GM12865 (cell line): ENCODE measurements at regions not wholly inside any gene's neighbourhood (a gene's known extent, or its start where the extent isn't known, plus 50 kb on each side); places are given as distances from the start of the nearest gene placed in this dataset.

Experiments
- DNase-seq: peaks from one replicate; pipeline ENCODE4 v3.0.0; 2010; ENCODE audit warnings: low read depth
- H3K4me3 ChIP-seq: 2 replicates; pipeline ENCODE4 v1.5.1; 2011; ENCODE audit warnings: mild to moderate bottlenecking, low read depth, low read length, control low read depth
- CTCF ChIP-seq: IDR thresholded peaks from 2 replicates; pipeline ENCODE4 v1.5.1; 2011; ENCODE audit warnings: low read length, control low read depth, low read depth, inconsistent platforms; ENCODE audit not compliant: insufficient read depth; ENCODE audit errors: missing control alignments

- TF ChIP-seq CTCF = no peak
- H3K4me3 ChIP-seq = no peak overlapping the region
- DNase-seq = no peak
These were observed 183.6 kb downstream of the FOXD2 start for GRCh38 chr1:47621483-47621882.

DNA sequence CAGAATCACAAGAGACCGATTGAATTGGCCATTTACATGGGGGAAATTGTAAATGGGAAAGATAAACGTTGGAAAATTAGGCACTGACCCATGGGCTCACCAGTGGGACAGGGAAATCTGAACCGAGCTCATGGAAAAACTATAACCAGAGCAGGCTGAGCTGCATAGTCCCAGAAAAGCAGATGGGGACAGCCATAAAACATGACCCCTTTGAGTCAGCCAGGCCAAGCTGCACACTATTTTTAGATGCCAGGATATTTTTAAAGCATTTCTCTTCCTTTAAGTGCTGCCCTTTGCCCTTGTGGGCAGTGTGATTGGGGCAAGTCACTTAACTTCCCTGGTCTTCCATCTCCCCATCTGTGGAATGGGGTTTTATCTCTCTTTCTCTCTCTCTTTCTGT, 184.1 kb downstream of the FOXD2 start:
- no peak for TF ChIP-seq CTCF
- H3K4me3 ChIP-seq = no peak overlapping the region
- no peak for DNase-seq

GRCh38 chr1:47622776-47623556, 185.1 kb downstream of the FOXD2 start:
- H3K4me3 ChIP-seq = no peak overlapping the region
- TF ChIP-seq CTCF = no peak
- DNase-seq = no peak

DNA sequence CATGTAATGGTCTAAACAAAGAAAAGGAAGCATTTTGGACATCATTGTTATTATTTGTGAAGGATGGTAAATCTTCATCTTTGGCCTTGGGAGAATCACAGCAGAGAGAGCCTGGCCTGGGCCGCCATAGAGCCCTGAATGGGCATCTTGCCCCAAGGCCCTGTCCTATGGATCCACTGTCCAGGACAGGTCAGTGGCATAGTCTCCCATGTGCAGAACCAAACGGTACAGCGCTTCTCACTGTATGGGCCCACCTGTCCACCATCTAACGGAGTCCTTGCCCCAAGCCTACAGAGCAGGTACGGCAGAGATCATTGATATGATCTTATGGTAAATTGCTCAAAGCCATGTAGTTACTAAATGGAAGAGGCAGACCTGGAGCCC, 185.7 kb downstream of the FOXD2 start:
- no peak for DNase-seq
- no peak for TF ChIP-seq CTCF
- H3K4me3 ChIP-seq = no peak overlapping the region

DNA sequence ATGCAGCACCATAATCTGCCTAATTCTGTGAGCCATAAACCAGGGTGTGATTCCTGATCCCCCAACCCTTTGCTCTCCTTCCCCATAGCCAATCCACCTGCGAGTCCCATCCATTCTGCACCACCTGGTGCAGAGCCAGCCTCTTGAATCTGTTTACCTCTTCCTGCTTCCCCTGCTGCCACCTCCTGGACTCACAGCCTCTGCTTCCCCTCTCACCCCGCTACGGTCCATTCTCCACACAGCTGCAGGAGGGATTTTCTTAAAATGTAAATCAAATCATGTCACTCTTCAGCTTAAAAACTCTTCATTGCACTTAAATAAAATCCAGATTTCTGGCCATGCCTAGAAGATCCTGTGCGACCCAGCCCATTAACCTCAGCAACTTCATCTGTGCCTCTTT, 186.7 kb downstream of the FOXD2 start:
- TF ChIP-seq CTCF = no peak
- no peak overlapping the region for H3K4me3 ChIP-seq
- DNase-seq = no peak

- TF ChIP-seq CTCF = no peak
- no peak for DNase-seq
- H3K4me3 ChIP-seq = no peak overlapping the region
These were observed 189.2 kb downstream of the FOXD2 start for GRCh38 chr1:47627016-47627415.
